Astrocyte (in vitro differentiated cells and primary cell): ENCODE measurements at regions not wholly inside any gene's neighbourhood (a gene's known extent, or its start where the extent isn't known, plus 50 kb on each side); places are given as distances from the start of the nearest gene placed in this dataset.

Experiments
- DNase-seq: peaks from one replicate; pipeline ENCODE4 v3.0.0-alpha.2; 2010; ENCODE audit warnings: low read depth
- FAIRE-seq: peaks from 2 replicates; lab custom pipeline; 2011; peaks lifted over from hg19 to GRCh38; lab: Jason Lieb, UNC
- H2AFZ ChIP-seq: 2 replicates; pipeline ENCODE4 v1.6.0; 2012; ENCODE audit warnings: low read depth, low read length, inconsistent platforms
- H3K27ac ChIP-seq: 2 replicates; pipeline ENCODE4 v1.5.1; 2011; ENCODE audit warnings: low read depth, low read length, inconsistent platforms
- H3K27me3 ChIP-seq: 2 replicates; pipeline ENCODE4 v1.6.0; 2011; ENCODE audit warnings: low read length, inconsistent platforms; ENCODE audit not compliant: insufficient read depth
- H3K36me3 ChIP-seq: 2 replicates; pipeline ENCODE4 v1.5.1; 2011; ENCODE audit warnings: low read length, inconsistent platforms; ENCODE audit not compliant: insufficient read depth
- H3K4me1 ChIP-seq: 2 replicates; pipeline ENCODE4 v1.5.1; 2011; ENCODE audit warnings: low read length, inconsistent platforms; ENCODE audit not compliant: insufficient read depth
- H3K4me2 ChIP-seq: 2 replicates; pipeline ENCODE4 v1.6.0; 2012; ENCODE audit warnings: low read length, inconsistent platforms
- H3K4me3 ChIP-seq: 2 replicates; pipeline ENCODE4 v1.5.1; 2011; ENCODE audit warnings: low read depth, mild to moderate bottlenecking, low read length, inconsistent platforms; ENCODE audit not compliant: insufficient read depth
- H3K79me2 ChIP-seq: 2 replicates; pipeline ENCODE4 v1.6.0; 2012; ENCODE audit warnings: mild to moderate bottlenecking, low read length, inconsistent platforms; ENCODE audit not compliant: insufficient read depth
- H3K9ac ChIP-seq: 2 replicates; pipeline ENCODE4 v1.6.0; 2012; ENCODE audit warnings: mild to moderate bottlenecking, low read length, inconsistent platforms
- H3K9me3 ChIP-seq: 2 replicates; pipeline ENCODE4 v1.5.1; 2012; ENCODE audit warnings: low read depth, mild to moderate bottlenecking, low read length, inconsistent platforms; ENCODE audit not compliant: insufficient read depth
- H4K20me1 ChIP-seq: 2 replicates; pipeline ENCODE4 v1.6.0; 2012; ENCODE audit warnings: low read length, inconsistent platforms; ENCODE audit not compliant: insufficient read depth
- H3K27ac Mint-ChIP-seq: one replicate; pipeline ENCODE4 v1.8.0; 2021; ENCODE audit warnings: mild to moderate bottlenecking, mixed read lengths; ENCODE audit not compliant: unreplicated experiment
- H3K27me3 Mint-ChIP-seq: one replicate; pipeline ENCODE4 v1.8.0; 2021; ENCODE audit warnings: low read depth, mixed read lengths; ENCODE audit not compliant: unreplicated experiment
- H3K36me3 Mint-ChIP-seq: one replicate; pipeline ENCODE4 v1.8.0; 2021; ENCODE audit warnings: low read depth, mixed read lengths; ENCODE audit not compliant: unreplicated experiment
- H3K4me1 Mint-ChIP-seq: one replicate; pipeline ENCODE4 v1.8.0; 2021; ENCODE audit warnings: low read depth, mixed read lengths; ENCODE audit not compliant: unreplicated experiment
- H3K4me3 Mint-ChIP-seq: one replicate; pipeline ENCODE4 v1.8.0; 2021; ENCODE audit warnings: mild to moderate bottlenecking, moderate library complexity, mixed read lengths; ENCODE audit not compliant: unreplicated experiment
- H3K9me3 Mint-ChIP-seq: one replicate; pipeline ENCODE4 v1.8.0; 2021; ENCODE audit warnings: mild to moderate bottlenecking, mixed read lengths; ENCODE audit not compliant: unreplicated experiment
- CTCF ChIP-seq: IDR thresholded peaks from 2 replicates; pipeline ENCODE4 v1.5.1; 2011; ENCODE audit warnings: low read depth, mild to moderate bottlenecking, inconsistent platforms, low read length, moderate library complexity; ENCODE audit not compliant: insufficient read depth
- EZH2 ChIP-seq: IDR thresholded peaks from 2 replicates; pipeline ENCODE4 v1.6.1; 2012; ENCODE audit warnings: mild to moderate bottlenecking, low read length, inconsistent platforms; ENCODE audit not compliant: insufficient read depth

DNA sequence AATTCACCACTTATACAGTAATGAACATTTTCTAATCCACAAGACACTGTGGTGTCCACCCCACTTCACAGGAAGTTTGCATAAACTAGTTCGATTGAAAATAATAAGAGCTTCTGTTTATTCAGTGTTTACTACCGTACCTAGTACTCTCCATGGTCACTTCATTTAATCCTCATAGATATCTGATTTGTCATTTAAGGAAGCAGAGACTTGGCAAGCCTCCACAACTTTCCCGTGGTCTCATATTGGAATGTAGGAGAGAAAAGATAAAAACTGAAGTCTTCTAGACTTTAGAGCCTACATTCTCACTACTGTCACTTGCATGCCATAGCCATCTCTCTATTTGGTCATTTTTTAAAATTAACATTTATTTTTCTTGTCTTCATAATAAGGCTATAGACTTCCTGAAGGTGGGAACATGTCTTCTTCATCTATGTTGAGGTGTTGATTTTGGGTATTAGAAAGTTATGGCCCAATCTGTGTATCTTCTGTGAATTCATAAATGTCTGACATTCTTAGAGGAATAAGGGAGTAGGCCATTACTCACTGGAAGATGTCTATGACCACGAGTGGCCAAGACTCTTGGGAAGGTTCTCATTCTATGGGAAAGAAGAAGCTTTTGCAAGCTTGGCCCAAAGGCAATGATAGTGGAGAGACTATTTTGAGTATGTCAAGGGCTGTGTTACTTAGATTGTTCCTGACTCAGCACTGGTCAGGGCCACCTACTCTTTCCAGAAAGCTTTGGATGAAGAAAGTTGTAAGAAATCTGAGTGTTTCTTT is 423.7 kb downstream of the LRIG3 start:
- TF ChIP-seq CTCF (no peak), EZH2 (no peak)
- FAIRE-seq, result peak; percentile 77
- Mint-ChIP-seq H3K27ac (peak overlapping the region; percentile 72), H3K27me3 (no peaks in the 10 kb centered on the region), H3K9me3 (peaks cover 2% of the 10 kb centered on the region), H3K4me1 (peaks cover 18% of the 10 kb centered on the region), H3K36me3 (no peaks in the 10 kb centered on the region), H3K4me3 (no peak overlapping the region)
- Histone ChIP-seq H3K27me3 (no peaks in the 10 kb centered on the region), H3K27ac (no peak overlapping the region), H3K79me2 (no peaks in the 10 kb centered on the region), H3K9me3 (no peaks in the 10 kb centered on the region), H2AFZ (no peak overlapping the region), H3K4me2 (no peak overlapping the region), H3K36me3 (no peaks in the 10 kb centered on the region), H3K4me1 (peaks cover 2% of the 10 kb centered on the region), H4K20me1 (no peaks in the 10 kb centered on the region), H3K4me3 (no peak overlapping the region), H3K9ac (no peak overlapping the region)
- peak; percentile 26 for DNase-seq

DNA sequence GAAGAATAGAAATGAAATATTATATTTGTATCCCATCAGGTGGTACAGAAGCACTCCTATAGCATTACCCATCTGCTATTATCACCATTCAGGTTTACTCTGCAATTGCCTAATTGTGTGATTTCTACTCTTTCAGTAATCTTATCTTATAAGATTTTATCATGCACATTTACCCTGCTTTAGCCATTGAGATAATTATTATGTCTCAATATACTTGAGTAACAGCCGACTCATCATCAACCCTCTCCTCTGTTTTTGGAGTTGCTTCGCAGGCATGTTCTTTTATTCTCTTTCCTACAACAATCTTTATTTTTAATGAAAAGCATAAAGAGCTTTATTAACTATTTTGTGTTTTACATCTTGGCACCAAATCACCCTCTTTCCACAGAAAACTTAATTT is 419.9 kb downstream of the LRIG3 start:
- H3K27me3 Mint-ChIP-seq, result no peaks in the 10 kb centered on the region
- H3K4me1 ChIP-seq, result peaks cover 16% of the 10 kb centered on the region
- no peak overlapping the region for H3K4me3 Mint-ChIP-seq
- TF ChIP-seq CTCF (no peak), EZH2 (no peak)
- peaks cover 56% of the 10 kb centered on the region for H3K4me1 Mint-ChIP-seq
- H3K4me2 ChIP-seq, result no peak overlapping the region
- no peak overlapping the region for H3K27ac Mint-ChIP-seq
- H3K9me3 ChIP-seq, result no peaks in the 10 kb centered on the region
- no peak overlapping the region for H3K4me3 ChIP-seq
- H4K20me1 ChIP-seq, result no peaks in the 10 kb centered on the region
- no peaks in the 10 kb centered on the region for H3K27me3 ChIP-seq
- no peak overlapping the region for H3K27ac ChIP-seq
- no peaks in the 10 kb centered on the region for H3K36me3 Mint-ChIP-seq
- no peak overlapping the region for H3K9ac ChIP-seq
- H3K79me2 ChIP-seq, result no peaks in the 10 kb centered on the region
- H3K9me3 Mint-ChIP-seq, result peaks cover 4% of the 10 kb centered on the region
- H3K36me3 ChIP-seq, result no peaks in the 10 kb centered on the region
- DNase-seq (no peak), FAIRE-seq (no peak)
- H2AFZ ChIP-seq, result no peak overlapping the region

DNA sequence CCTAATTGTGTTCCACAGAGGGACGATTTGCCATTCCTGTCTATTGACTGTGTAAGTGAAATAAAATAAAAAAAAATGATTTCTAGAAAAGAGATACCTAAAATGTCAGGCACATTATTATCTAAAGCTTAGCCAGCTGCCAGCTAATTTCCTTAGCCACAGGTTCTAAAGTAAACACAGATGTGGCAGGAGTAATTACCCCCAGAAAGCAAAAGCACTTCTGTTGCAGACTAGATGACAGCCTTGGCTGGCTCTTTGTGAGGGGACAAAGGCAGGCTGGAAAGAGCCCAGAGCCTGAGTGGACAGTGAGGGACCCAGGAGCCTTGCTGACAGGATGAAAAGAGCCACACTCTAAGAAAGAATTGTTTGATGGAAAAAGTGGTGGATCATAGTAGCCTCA is 418.1 kb downstream of the LRIG3 start:
- no peaks in the 10 kb centered on the region for H3K36me3 Mint-ChIP-seq
- peaks cover 16% of the 10 kb centered on the region for H3K4me1 ChIP-seq
- TF ChIP-seq EZH2, result no peak
- TF ChIP-seq CTCF, result no peak
- no peaks in the 10 kb centered on the region for H3K36me3 ChIP-seq
- H3K27me3 ChIP-seq, result no peaks in the 10 kb centered on the region
- no peak overlapping the region for H3K27ac Mint-ChIP-seq
- no peak overlapping the region for H3K27ac ChIP-seq
- H4K20me1 ChIP-seq, result no peaks in the 10 kb centered on the region
- FAIRE-seq, result no peak
- no peaks in the 10 kb centered on the region for H3K27me3 Mint-ChIP-seq
- peaks cover 4% of the 10 kb centered on the region for H3K9me3 Mint-ChIP-seq
- peaks cover 53% of the 10 kb centered on the region for H3K4me1 Mint-ChIP-seq
- H3K4me3 Mint-ChIP-seq, result no peak overlapping the region
- H2AFZ ChIP-seq, result no peak overlapping the region
- peak overlapping the region; percentile 6 for H3K4me2 ChIP-seq
- peak; percentile 62 for DNase-seq
- no peak overlapping the region for H3K4me3 ChIP-seq
- H3K9ac ChIP-seq, result peak overlapping the region; percentile 13
- H3K79me2 ChIP-seq, result no peaks in the 10 kb centered on the region
- no peaks in the 10 kb centered on the region for H3K9me3 ChIP-seq
